ENCODE measurements at regions not wholly inside any gene's neighbourhood (a gene's known extent, or its start where the extent isn't known, plus 50 kb on each side); places are given as distances from the start of the nearest gene placed in this dataset.

- no peaks in the 10 kb centered on the region for H3K9me3 Mint-ChIP-seq
- ATAC-seq, result no peak
- H3K36me3 Mint-ChIP-seq, result no peaks in the 10 kb centered on the region
- H3K27ac Mint-ChIP-seq, result peak overlapping the region in 1 of 2 donors; percentile 4
- no peak for DNase-seq (ENCODE audit: low spot score in 2 of 2)
Measured at GRCh38 chr15:77557564-77557963, 75.1 kb downstream of the LINGO1 start.

- H3K36me3 Mint-ChIP-seq, result no peaks in the 10 kb centered on the region
- no peak overlapping the region for H3K27ac Mint-ChIP-seq
- no peaks in the 10 kb centered on the region for H3K9me3 Mint-ChIP-seq
- ATAC-seq (no peak), DNase-seq (ENCODE audit: low spot score in 2 of 2) (no peak)
Measured at GRCh38 chr15:77557144-77557543, 75.6 kb downstream of the LINGO1 start.

- no peak overlapping the region for H3K27ac Mint-ChIP-seq
- no peaks in the 10 kb centered on the region for H3K9me3 Mint-ChIP-seq
- DNase-seq (ENCODE audit: low spot score in 2 of 2) (no peak), ATAC-seq (no peak)
- H3K36me3 Mint-ChIP-seq, result no peaks in the 10 kb centered on the region
Measured at GRCh38 chr15:77556622-77557021, 76.1 kb downstream of the LINGO1 start.

GRCh38 chr15:77555232-77555631, 77.5 kb downstream of the LINGO1 start:
- no peaks in the 10 kb centered on the region for H3K9me3 Mint-ChIP-seq
- ATAC-seq, result no peak
- no peak overlapping the region for H3K27ac Mint-ChIP-seq
- no peaks in the 10 kb centered on the region for H3K36me3 Mint-ChIP-seq
- DNase-seq (ENCODE audit: low spot score in 2 of 2), result no peak

GRCh38 chr15:77554306-77555080, 78.2 kb downstream of the LINGO1 start:
- DNase-seq (ENCODE audit: low spot score in 2 of 2) (no peak), ATAC-seq (no peak)
- Mint-ChIP-seq H3K27ac (peak overlapping the region in 1 of 2 donors; percentile 4), H3K36me3 (no peaks in the 10 kb centered on the region), H3K9me3 (no peaks in the 10 kb centered on the region)

GRCh38 chr15:77553695-77554094, 79.0 kb downstream of the LINGO1 start:
- ATAC-seq (no peak), DNase-seq (ENCODE audit: low spot score in 2 of 2) (no peak)
- no peaks in the 10 kb centered on the region for H3K9me3 Mint-ChIP-seq
- H3K27ac Mint-ChIP-seq, result no peak overlapping the region
- H3K36me3 Mint-ChIP-seq, result no peaks in the 10 kb centered on the region

GRCh38 chr15:77553257-77553656, 79.5 kb downstream of the LINGO1 start:
- Mint-ChIP-seq H3K27ac (no peak overlapping the region), H3K36me3 (no peaks in the 10 kb centered on the region), H3K9me3 (no peaks in the 10 kb centered on the region)
- DNase-seq (ENCODE audit: low spot score in 2 of 2), result no peak
- ATAC-seq, result no peak

GRCh38 chr15:77552066-77552465, 80.6 kb downstream of the LINGO1 start:
- Mint-ChIP-seq H3K9me3 (no peaks in the 10 kb centered on the region), H3K27ac (no peak overlapping the region), H3K36me3 (no peaks in the 10 kb centered on the region)
- DNase-seq (ENCODE audit: low spot score in 2 of 2) (no peak), ATAC-seq (no peak)

GRCh38 chr15:77550301-77551251, 82.1 kb downstream of the LINGO1 start:
- DNase-seq (ENCODE audit: low spot score in 2 of 2) (no peak), ATAC-seq (no peak)
- Mint-ChIP-seq H3K9me3 (no peaks in the 10 kb centered on the region), H3K27ac (no peak overlapping the region), H3K36me3 (no peaks in the 10 kb centered on the region)

GRCh38 chr15:77549576-77550288, 83.0 kb downstream of the LINGO1 start:
- no peaks in the 10 kb centered on the region for H3K9me3 Mint-ChIP-seq
- no peaks in the 10 kb centered on the region for H3K36me3 Mint-ChIP-seq
- no peak overlapping the region for H3K27ac Mint-ChIP-seq
- ATAC-seq, result no peak
- DNase-seq (ENCODE audit: low spot score in 2 of 2), result no peak

- H3K9me3 Mint-ChIP-seq, result no peaks in the 10 kb centered on the region
- no peak for DNase-seq (ENCODE audit: low spot score in 2 of 2)
- no peaks in the 10 kb centered on the region for H3K36me3 Mint-ChIP-seq
Measured at GRCh38 chr15:77548589-77549557, 83.8 kb downstream of the LINGO1 start.

GRCh38 chr15:77547801-77548588, 84.7 kb downstream of the LINGO1 start:
- ATAC-seq, result no peak
- DNase-seq (ENCODE audit: low spot score in 2 of 2), result no peak
- H3K9me3 Mint-ChIP-seq, result no peaks in the 10 kb centered on the region
- no peak overlapping the region for H3K27ac Mint-ChIP-seq
- H3K36me3 Mint-ChIP-seq, result no peaks in the 10 kb centered on the region

More at GRCh38 chr15:77548589-77549557, 83.8 kb downstream of the LINGO1 start:
- ATAC-seq, result no peak
- peak overlapping the region in 1 of 2 donors; percentile 61 for H3K27ac Mint-ChIP-seq

GRCh38 chr15:77546870-77547269, 85.8 kb downstream of the LINGO1 start:
- Mint-ChIP-seq H3K9me3 (no peaks in the 10 kb centered on the region), H3K27ac (no peak overlapping the region), H3K36me3 (no peaks in the 10 kb centered on the region)
- ATAC-seq (no peak), DNase-seq (ENCODE audit: low spot score in 2 of 2) (no peak)

- no peaks in the 10 kb centered on the region for H3K36me3 Mint-ChIP-seq
Measured at GRCh38 chr15:77546050-77546501, 86.6 kb downstream of the LINGO1 start.

GRCh38 chr15:77545058-77545457, 87.7 kb downstream of the LINGO1 start:
- peak overlapping the region in 1 of 2 donors; percentile 10 for H3K27ac Mint-ChIP-seq
- no peaks in the 10 kb centered on the region for H3K36me3 Mint-ChIP-seq
- ATAC-seq (no peak), DNase-seq (ENCODE audit: low spot score in 2 of 2) (no peak)
- H3K9me3 Mint-ChIP-seq, result no peaks in the 10 kb centered on the region

More at GRCh38 chr15:77546050-77546501, 86.6 kb downstream of the LINGO1 start:
- DNase-seq (ENCODE audit: low spot score in 2 of 2) (no peak), ATAC-seq (no peak)
- Mint-ChIP-seq H3K9me3 (no peaks in the 10 kb centered on the region), H3K27ac (no peak overlapping the region)
